Suprapubic skin (tissue), 3 donors: ENCODE measurements at regions not wholly inside any gene's neighbourhood (a gene's known extent, or its start where the extent isn't known, plus 50 kb on each side); places are given as distances from the start of the nearest gene placed in this dataset.

Experiments used
- EP300 ChIP-seq: sonication (generic); formaldehyde crosslinking; IDR thresholded peaks from one replicate; pipeline ENCODE4 v1.6.1; 2017; ENCODE audit warnings: antibody characterized with exemption
- POLR2A ChIP-seq, 2 donors: fragments of 450-650 bp; IDR thresholded peaks; one replicate each; pipeline ENCODE4 v1.6.1; 2017; ENCODE audit warnings: antibody characterized with exemption in 2 of 2, mild to moderate bottlenecking in 2 of 2, moderate library complexity in 2 of 2
- TF ChIP-seq, protein P1 (sequence below), 2 donors: fragments of 200-600 bp in 1 of 2; fragments of 450-650 bp in 1 of 2; sonication (generic) in 1 of 2; IDR thresholded peaks; one replicate each; pipeline ENCODE4 v1.5.1; 2016 to 2019; ENCODE audit warnings: antibody characterized with exemption in 2 of 2, mild to moderate bottlenecking in 1 of 2, moderate library complexity in 1 of 2

GRCh38 chr5:120382833-120383232, 81.3 kb upstream of the PRR16 start:
- TF ChIP-seq, protein P1, sequence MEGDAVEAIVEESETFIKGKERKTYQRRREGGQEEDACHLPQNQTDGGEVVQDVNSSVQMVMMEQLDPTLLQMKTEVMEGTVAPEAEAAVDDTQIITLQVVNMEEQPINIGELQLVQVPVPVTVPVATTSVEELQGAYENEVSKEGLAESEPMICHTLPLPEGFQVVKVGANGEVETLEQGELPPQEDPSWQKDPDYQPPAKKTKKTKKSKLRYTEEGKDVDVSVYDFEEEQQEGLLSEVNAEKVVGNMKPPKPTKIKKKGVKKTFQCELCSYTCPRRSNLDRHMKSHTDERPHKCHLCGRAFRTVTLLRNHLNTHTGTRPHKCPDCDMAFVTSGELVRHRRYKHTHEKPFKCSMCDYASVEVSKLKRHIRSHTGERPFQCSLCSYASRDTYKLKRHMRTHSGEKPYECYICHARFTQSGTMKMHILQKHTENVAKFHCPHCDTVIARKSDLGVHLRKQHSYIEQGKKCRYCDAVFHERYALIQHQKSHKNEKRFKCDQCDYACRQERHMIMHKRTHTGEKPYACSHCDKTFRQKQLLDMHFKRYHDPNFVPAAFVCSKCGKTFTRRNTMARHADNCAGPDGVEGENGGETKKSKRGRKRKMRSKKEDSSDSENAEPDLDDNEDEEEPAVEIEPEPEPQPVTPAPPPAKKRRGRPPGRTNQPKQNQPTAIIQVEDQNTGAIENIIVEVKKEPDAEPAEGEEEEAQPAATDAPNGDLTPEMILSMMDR (IDR thresholded peaks at IDR 0.05) = no peak
- no peak for TF ChIP-seq POLR2A (IDR thresholded peaks at IDR 0.05)
- no peak for TF ChIP-seq EP300
